Activated naive CD8-positive, alpha-beta T cell treated with anti-CD3 and anti-CD28 coated beads, Interleukin-2, amount 50 U/mL, for 16 hours (primary cell): ENCODE measurements at regions not wholly inside any gene's neighbourhood (a gene's known extent, or its start where the extent isn't known, plus 50 kb on each side); places are given as distances from the start of the nearest gene placed in this dataset.

Source experiments
- DNase-seq: peaks from one replicate; pipeline ENCODE4 v3.0.0-alpha.2; 2020; ENCODE audit warnings: low read depth, low spot score

DNA sequence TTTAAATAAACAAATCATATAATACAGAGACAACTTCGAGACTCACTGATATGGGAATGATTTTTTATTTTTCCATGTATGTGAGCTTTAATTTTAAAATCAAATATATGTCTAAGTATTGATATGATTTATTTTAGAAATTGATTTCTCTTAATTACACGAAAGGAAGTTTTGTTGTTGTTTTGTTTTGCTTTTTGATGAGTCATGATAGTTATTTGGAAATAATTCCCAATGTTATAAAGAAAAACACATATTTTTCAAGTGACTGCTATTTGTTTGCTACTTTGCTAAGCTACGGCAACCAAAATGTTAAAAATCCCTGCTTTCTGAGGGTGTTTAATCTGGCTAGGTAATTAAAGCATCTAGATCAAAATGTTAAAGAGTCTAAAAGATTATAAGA, 2139.4 kb upstream of the TENM3 start:
- no peak for DNase-seq

DNA sequence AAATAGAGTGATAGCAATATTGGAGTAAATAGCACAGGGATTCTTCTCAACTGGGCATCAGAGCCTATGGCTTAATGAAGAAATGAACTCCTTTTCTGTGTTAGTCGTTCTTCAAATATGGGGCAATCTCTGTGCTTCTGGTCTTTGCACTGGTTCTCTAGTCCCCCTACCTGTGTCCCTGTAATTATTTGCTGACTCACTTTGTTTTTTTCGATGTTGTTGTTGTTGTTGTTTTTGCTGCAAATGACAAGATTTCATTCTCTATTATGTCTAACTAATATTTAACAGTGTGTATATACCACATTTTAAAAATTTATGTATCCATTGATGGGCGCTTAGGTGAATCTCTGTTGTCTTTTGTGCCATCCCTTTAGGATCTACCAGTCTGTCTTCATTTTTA, 2137.8 kb upstream of the TENM3 start:
- no peak for DNase-seq

DNA sequence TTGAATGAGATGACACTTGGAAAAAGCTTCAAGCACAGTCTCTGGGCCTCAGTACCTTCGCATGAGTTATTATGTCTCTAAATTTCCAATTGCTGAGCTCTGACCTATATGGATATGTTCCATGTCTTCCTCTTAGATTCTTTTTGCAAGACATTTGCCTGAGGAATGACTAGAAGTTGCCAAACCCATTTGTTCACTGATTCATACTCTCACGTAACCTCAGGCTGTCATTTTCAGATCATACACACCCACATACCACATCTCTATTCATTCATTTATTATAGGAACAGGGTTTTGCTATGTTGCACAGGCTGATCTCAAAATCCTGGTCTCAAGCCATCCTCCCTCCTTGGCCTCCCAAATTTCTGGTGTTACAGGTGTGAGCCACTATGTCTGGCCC, 2137.1 kb upstream of the TENM3 start:
- no peak for DNase-seq

DNA sequence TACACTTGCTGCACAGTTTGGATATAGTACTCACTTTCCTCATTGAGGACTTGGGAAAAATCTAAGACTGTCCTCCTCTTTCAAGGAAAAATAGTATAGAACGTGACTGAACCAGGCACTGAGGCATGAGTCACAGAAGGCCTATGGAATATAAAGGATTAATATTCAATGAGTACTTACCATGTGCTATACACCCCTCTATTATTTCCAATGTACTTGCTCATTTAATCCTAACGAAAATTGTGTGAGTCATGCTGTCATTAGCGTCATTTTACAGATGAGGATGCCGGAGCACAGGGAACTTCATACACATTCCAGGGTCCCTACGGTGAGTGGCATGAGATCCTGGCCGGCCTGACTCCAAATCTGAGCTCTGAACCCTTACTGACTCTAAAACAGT, 2136.2 kb upstream of the TENM3 start:
- no peak for DNase-seq

DNA sequence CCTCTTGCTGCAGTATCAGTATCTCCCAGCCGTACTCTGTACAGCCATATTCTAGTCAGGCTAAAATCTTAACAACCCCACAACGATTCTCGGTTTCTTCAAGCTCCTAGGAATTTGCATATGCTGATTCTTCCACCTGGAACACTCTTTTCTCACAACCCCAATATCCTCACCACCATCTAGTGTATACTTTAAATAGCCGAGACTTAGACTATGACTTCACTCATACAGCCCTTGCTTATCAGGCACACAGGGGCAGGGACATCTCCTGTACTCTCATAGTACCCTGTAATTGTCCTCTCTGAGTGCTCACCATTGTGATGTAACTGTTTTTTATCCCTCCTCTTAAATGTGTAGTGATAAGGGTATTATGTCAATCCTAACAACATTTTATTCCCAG, 2126.4 kb upstream of the TENM3 start:
- DNase-seq = no peak

GRCh38 chr4:180120068-180120467, 2123.1 kb upstream of the TENM3 start:
- DNase-seq = no peak

DNA sequence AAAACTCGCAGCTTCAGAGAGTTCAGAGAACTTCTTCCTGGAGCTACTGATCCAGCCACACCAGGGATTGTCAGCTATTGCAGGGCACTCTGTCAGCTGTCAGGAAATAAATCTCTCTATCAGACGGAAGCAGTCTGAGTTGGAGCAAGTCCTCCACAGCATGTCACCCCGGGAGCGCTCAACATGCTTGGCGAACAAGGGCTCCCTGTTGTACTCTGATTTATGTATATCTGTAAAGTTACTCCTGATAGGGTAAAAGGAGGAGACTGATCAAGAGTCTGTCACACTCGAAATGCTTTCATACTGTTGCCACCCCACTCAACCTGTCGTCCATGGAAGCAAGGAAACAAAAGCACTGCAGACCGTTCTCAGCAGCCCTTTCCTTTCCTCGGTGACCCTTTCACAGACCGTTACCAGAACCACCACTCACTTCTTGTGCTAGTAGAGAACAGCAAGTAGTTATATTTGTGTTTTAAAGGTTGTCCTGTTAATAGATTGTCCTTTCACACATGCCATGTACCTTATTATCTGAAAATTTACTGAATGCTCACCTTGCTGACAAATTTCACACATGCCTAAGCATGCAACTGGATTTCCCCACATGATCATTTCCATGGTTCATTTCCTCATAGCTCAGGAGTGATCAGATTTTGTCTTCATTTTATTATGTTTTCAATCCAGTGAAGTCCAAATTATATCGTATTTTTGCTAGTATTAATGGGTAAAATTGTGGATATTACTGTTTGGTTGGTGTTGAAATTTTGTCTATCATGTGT, 2108.9 kb upstream of the TENM3 start:
- no peak for DNase-seq

- no peak for DNase-seq
Observed at GRCh38 chr4:180141734-180142133, 2101.5 kb upstream of the TENM3 start.

DNA sequence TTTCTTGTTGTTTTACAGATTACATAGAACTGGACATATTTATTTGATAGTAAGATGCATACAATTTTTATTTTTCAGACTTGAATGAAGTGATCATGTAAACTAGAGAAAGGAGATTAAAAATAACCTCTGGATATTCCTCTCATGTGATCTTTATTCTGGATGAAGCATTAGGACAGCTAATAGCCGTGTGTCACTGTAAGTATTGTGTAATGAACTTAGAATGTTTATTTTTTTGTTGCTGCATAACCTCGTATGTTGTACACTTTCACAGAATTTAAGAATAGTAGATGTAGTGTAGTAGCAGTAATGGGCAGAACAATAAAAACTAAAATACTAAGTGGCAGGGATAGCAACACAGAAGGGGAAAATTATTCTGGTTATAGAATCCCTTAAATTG, 2094.5 kb upstream of the TENM3 start:
- no peak for DNase-seq

GRCh38 chr4:180150818-180151217, 2092.4 kb upstream of the TENM3 start:
- no peak for DNase-seq

DNA sequence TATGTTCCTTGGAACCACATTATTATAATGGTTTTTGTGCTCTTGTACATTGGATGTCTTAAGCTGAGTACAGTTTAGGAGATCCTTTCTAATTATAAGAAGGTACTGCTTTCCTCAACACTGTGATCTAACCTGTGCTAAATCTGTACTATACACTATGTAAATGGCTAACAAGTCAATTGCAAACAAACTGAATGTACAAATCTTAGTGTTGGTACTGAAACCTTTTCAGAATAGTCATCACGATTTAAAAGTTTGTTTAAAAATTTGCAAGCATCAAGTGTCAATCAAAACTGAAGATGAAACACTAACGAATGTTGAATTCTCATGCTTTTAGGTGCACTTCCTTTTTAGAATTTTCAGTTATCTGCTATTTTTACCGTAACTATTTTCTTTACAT, 2090.4 kb upstream of the TENM3 start:
- no peak for DNase-seq

DNA sequence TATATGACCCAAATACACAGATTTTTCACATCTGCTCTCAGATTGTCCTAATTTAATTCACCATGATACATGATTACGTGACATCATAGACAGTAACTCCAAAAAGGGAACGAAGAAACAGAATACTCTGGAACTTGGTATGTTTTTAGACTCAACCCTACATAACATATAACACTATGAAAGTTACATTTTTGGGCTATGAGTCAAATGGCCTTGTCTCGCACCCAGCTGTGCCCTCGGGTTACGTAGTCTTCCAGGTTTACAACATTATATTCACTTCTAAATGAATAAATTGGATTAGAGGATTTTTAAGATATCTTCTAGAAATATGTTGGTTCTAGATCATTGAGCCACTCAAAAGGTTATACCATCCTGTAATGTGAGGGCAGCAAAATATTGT, 2089.6 kb upstream of the TENM3 start:
- no peak for DNase-seq

DNA sequence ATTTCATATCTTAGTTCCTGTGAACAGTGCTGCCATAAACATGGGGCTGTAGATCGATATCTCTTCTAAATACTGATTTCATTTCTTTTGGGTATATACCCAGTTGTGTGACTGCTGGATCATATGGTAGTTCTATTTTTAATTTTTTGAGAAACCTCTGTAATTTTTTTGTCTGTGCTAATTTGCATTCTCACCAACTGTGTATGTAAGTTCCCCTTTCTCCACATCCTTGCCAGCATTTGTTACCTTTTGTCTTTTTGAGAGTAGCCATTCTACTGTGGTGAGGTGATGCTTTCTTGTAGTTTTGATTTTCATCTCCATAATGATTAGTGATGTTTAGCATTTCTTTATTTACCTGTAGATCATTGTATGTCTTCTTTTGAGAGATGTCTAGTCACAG, 2086.5 kb upstream of the TENM3 start:
- DNase-seq = no peak

DNA sequence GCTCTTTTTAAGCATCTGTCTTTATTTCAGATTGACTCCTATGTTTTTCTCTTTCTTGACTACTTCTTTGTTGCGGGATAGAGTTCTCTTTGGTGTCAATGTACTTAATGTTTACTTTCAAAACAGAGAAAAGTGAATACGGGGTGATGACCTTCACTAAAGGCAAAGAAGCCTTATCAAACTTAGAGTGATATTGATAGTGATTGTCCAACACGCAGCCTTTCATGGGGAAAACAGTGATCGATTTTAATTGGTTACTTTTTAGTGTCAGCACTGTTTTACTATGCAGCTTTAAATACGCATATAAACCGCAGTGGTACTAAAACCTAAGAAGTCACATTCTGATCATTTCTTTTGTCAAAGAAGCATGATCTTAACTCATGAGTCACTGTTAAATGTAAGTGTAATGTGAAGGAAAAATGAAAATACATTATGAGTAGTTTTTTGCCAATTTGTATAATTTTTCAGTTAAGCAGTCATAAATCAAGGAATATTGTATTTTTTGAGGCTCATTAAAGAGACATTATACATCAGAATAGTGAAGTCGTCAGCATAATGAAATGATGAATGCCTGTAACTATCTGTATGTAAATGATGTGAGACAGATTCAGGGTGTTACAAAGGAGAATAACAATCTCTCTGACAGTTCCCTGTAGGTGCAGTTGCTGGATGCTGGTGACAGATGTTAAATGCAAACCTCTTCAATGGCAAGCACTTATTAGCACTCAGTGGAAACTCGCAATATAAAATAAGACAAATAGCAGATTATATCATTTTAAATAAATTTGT, 2082.8 kb upstream of the TENM3 start:
- no peak for DNase-seq

DNA sequence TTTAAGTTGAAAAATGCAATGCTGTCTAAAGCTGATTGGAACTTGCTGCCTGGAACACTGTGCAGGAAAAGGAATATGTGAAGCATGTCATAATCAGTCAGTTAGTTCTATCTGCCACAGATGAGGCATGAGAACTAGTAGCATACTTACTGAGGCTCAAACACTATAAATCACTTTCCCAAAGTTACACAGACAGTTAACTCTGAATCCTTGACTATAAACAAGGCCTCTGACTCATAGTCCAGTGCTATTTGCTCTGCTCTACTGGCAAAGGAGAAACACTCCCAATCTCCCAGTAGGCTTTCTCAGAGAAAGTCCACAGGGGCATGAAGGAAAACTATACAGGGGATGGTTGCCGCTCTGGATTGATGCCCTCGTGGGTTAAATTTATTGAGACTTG, 2078.4 kb upstream of the TENM3 start:
- no peak for DNase-seq

- DNase-seq = no peak
Observed at GRCh38 chr4:180169394-180169793, 2073.8 kb upstream of the TENM3 start.

DNA sequence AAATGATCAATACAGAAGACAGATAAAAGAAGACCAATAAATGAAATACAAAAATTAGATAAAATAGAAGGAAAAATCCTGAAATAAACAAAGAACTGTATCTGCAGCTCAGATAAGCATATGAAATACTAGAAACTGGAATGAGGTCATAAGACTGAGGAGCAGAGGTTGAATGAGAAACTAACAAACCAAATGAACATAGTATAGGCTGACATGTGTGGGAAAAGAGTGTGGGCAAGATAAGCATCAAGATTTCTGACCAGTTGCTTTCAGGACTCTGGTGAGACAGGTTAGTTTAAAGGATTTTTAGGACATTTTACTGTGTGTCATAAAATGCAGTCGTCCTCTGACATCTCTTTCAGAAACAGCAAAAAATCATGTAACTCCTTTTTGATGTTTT, 2073.2 kb upstream of the TENM3 start:
- no peak for DNase-seq

GRCh38 chr4:180179146-180179545, 2064.1 kb upstream of the TENM3 start:
- no peak for DNase-seq

- DNase-seq = no peak
Observed at GRCh38 chr4:180189666-180190065, 2053.5 kb upstream of the TENM3 start.

- no peak for DNase-seq
Observed at GRCh38 chr4:180190382-180190781, 2052.8 kb upstream of the TENM3 start.

DNA sequence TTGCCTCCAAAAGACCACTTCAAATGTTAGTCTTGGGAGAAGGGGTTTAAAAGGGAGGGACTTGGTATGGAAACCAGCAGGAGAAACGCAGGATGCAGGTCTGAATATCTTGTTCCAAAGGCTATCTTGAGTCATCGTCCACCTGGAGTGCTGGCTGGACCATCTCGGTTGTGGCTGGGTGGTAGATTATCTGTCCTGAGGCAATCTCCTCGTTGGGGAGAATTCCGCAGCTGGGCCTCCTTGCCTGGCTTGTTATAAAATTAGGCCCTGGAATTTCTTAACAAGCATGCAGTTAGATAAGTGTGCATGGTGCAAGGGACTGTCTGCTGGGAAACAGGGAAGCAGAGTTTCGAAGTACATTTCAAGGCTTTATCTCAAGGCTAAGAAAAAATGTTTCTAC, 2045.7 kb upstream of the TENM3 start:
- DNase-seq = no peak

DNA sequence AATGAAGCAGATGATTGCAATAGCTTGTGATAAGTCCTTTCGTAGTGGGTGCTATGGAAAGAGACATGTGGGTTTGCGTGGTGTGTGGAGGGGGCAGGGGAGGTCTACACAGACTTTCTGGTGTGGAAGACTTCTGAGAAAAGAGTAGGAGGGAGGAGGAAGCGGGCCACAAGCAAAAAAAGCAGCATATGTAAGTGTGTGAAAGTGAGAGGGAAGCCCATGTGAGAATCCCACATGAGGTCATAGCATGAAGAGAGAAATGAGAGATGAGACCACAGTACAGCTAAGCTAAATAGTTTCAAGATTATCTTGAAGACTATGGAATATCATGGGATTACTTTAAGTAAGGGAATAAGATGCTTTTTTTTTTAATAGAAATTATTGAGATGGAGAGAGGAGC, 2039.9 kb upstream of the TENM3 start:
- no peak for DNase-seq

GRCh38 chr4:180205276-180205675, 2037.9 kb upstream of the TENM3 start:
- no peak for DNase-seq
